ENCODE measurements at regions not wholly inside any gene's neighbourhood (a gene's known extent, or its start where the extent isn't known, plus 50 kb on each side); places are given as distances from the start of the nearest gene placed in this dataset.

- no peak for TF ChIP-seq CTCF (IDR thresholded peaks at IDR 0.05; ENCODE audit: control extremely low read depth in 1 of 3, insufficient read depth in 1 of 3, low read depth in 1 of 3, low read length in 3 of 3)
- TF ChIP-seq TCF12 (IDR thresholded peaks at IDR 0.05; ENCODE audit: low read depth, low read length) = no peak
- no peak for TF ChIP-seq MAX (IDR thresholded peaks at IDR 0.05)
- TF ChIP-seq RAD21 (IDR thresholded peaks at IDR 0.05 in 1 of 2, conservative IDR thresholded peaks at IDR 0.05 in 1 of 2; ENCODE audit: low read depth in 2 of 2, low read length in 2 of 2) = no peak
- TF ChIP-seq E2F6 (IDR thresholded peaks at IDR 0.05) = no peak
- TF ChIP-seq YY1 (IDR thresholded peaks at IDR 0.05; ENCODE audit: low read depth, low read length) = no peak
- TF ChIP-seq SP1 (IDR thresholded peaks at IDR 0.05; ENCODE audit: low read depth, low read length) = no peak
- no peak for TF ChIP-seq USF2 (IDR thresholded peaks at IDR 0.05; ENCODE audit: low read length)
- TF ChIP-seq CEBPB (IDR thresholded peaks at IDR 0.05; ENCODE audit: low read depth, low read length) = no peak
- no peak for TF ChIP-seq PHF8 (conservative IDR thresholded peaks at IDR 0.05; ENCODE audit: low read depth, low read length)
- no peak for TF ChIP-seq BRCA1 (IDR thresholded peaks at IDR 0.05; ENCODE audit: low read depth, low read length)
- TF ChIP-seq POLR2A (IDR thresholded peaks at IDR 0.05; ENCODE audit: control extremely low read depth in 1 of 2, low read depth in 2 of 2, low read length in 2 of 2) = no peak
- TF ChIP-seq EZH2 (IDR thresholded peaks at IDR 0.05; ENCODE audit: low read depth, low read length, severe bottlenecking) = no peak
- no peak for TF ChIP-seq EP300 (IDR thresholded peaks at IDR 0.05; ENCODE audit: borderline replicate concordance in 1 of 2, low read depth in 2 of 2, low read length in 2 of 2)
Observed at GRCh38 chr9:26067608-26068007, 389.4 kb upstream of the TUSC1 start.
